AG04449 (cell line): ENCODE measurements at regions not wholly inside any gene's neighbourhood (a gene's known extent, or its start where the extent isn't known, plus 50 kb on each side); places are given as distances from the start of the nearest gene placed in this dataset.

Experiments
- CTCF ChIA-PET: fragments of 350-600 bp; formaldehyde crosslinking; extraction: SDS; loops from one replicate; lab custom pipeline; 2021; ENCODE audit warnings: antibody characterized with exemption; lab: Yijun Ruan, JAX
- POLR2A ChIA-PET: fragments of 400-600, 350-600 bp; formaldehyde crosslinking; extraction: SDS; loops from one replicate; lab custom pipeline; 2020; ENCODE audit warnings: antibody characterized with exemption, inconsistent platforms; lab: Yijun Ruan, JAX
- DNase-seq: peaks from one replicate; pipeline ENCODE4 v3.0.0-alpha.2; 2010; ENCODE audit warnings: low read depth, low spot score
- H3K4me3 ChIP-seq: 2 replicates; pipeline ENCODE4 v1.5.1; 2011; ENCODE audit warnings: low read depth, mild to moderate bottlenecking, control low read depth, low read length
- TF ChIP-seq, protein P1 (sequence below): IDR thresholded peaks from one replicate; pipeline ENCODE4 v1.5.1; 2011; ENCODE audit warnings: mild to moderate bottlenecking, moderate library complexity, low read length, control low read depth, inconsistent platforms; ENCODE audit not compliant: insufficient read depth; ENCODE audit errors: missing control alignments

DNA sequence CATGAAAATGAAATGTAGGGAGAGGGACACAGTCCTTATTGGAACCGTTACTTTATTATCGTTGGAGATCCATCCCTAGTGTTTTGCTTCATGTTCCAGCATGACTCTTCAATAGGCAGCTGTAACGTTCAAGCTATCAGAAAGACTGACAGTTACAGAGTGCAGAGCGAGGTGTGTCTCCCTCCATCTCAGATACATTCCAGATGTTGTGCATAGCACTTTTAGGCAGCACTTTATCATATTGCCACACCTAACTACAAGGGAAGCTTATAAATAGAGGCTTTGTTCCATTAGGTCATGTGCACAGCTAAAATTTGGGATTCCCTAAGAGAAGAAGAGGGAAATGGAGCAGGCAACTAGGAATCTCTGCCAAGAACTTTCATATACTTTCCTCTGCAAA lies 1009.6 kb downstream of the ROBO2 start:
- CTCF ChIA-PET: no interaction called here

DNA sequence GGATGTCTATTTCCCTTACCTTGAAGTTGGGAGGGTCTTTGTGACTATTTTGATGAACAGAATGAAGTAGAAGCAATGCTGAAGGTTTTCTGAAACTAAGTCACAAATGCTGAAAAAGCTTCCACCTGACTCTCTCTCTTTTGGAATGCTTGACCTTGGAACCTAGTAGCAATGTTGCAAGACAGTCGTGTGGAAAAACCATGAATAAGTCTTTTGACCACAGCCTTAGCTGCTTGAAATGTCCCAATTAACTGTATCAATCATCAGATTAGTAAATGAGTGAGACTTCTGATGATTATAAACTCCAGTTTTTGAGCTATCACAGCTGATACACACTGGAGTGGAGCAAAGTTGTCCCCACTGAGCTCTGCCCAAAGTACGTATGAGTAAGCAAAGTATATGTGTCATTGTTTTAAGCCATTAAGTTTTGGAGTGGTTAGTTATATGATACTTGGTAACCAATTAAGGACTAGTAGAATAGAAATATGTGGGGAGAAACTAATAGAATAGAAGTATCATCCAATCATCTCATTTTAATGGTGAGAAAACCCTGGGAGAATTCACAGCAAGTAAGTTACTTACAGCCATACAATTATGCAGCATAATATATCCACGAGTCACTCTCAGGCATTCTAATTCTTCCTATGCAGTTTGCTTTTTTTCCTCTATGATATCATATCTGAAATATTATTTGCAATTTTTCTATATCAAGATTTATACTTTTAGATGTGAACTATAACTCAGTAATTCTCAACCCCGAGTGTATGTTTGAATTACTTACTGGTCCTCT lies 1010.6 kb downstream of the ROBO2 start:
- CTCF ChIA-PET: no interaction called here
- H3K4me3 ChIP-seq: no peak overlapping the region
- TF ChIP-seq, protein P1, sequence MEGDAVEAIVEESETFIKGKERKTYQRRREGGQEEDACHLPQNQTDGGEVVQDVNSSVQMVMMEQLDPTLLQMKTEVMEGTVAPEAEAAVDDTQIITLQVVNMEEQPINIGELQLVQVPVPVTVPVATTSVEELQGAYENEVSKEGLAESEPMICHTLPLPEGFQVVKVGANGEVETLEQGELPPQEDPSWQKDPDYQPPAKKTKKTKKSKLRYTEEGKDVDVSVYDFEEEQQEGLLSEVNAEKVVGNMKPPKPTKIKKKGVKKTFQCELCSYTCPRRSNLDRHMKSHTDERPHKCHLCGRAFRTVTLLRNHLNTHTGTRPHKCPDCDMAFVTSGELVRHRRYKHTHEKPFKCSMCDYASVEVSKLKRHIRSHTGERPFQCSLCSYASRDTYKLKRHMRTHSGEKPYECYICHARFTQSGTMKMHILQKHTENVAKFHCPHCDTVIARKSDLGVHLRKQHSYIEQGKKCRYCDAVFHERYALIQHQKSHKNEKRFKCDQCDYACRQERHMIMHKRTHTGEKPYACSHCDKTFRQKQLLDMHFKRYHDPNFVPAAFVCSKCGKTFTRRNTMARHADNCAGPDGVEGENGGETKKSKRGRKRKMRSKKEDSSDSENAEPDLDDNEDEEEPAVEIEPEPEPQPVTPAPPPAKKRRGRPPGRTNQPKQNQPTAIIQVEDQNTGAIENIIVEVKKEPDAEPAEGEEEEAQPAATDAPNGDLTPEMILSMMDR: no peak
- DNase-seq: peak; percentile 34
- POLR2A ChIA-PET: no interaction called here

More for the DNA sequence above, 1009.6 kb downstream of the ROBO2 start:
- DNase-seq: no peak
- no peak overlapping the region for H3K4me3 ChIP-seq
- POLR2A ChIA-PET: no interaction called here
- TF ChIP-seq, protein P1: no peak

DNA sequence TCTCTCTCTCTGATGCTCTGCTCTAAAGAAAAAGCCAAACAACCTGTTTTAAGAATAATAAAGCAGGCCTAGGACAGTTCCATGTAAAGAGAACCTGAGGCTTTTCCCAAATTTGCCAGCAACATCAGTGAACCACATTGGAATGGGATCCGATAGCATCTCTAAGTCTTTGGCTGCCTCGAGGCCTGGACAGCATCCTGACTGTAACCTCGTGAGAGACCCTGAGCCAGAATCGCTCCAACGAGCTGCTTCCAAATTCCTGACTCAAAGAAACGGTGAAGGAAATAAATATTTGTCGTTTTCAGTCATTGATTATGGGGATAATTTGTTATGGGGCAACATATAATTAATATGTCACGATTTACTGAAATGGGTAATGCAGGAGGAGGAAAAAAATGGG lies 1012.8 kb downstream of the ROBO2 start:
- no peak overlapping the region for H3K4me3 ChIP-seq
- no peak for DNase-seq
- ChIA-PET POLR2A (no interaction called here), CTCF (no interaction called here)
- TF ChIP-seq, protein P1: no peak

DNA sequence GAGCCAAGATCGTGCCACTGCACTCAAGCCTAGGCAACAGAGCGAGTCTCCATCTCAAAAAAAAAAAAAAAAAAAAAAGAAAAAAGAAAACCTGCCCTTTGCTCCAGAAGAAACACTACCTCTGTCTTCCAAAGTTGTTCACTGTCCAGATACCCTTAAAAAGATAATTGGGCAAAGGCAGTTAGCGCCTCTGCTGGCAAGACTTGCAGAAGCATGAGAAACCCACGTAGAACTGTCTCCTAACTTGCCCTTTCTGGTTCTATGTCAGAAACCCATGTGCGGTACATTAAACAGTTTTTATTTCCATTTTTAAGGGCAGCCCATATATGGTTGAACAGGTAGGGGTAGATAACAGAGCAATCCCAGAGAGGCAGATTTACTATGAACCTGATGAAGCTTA lies 1026.4 kb downstream of the ROBO2 start:
- CTCF ChIA-PET: no interaction called here
- H3K4me3 ChIP-seq: no peak overlapping the region
- TF ChIP-seq, protein P1: no peak
- no peak for DNase-seq
- POLR2A ChIA-PET: no interaction called here

DNA sequence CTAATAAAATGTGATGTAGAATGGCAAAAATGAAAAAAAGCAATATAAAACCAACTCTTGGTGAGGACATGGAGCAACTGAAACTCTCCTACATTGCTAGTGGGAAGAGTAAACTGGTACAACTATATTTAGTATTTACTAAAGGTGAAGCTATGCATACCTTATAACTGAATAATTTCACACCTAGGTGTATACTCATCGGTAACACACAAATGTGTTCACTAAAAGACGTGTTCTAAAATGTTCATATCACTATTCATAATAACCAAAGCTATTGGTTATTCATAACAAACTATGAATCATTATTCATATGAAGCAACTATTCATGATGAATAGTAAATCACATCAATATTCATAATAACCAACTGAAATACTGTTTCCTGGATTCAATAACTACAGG lies 1030.3 kb downstream of the ROBO2 start:
- ChIA-PET CTCF (no interaction called here), POLR2A (no interaction called here)
- DNase-seq: no peak
- TF ChIP-seq, protein P1: no peak
- no peak overlapping the region for H3K4me3 ChIP-seq

DNA sequence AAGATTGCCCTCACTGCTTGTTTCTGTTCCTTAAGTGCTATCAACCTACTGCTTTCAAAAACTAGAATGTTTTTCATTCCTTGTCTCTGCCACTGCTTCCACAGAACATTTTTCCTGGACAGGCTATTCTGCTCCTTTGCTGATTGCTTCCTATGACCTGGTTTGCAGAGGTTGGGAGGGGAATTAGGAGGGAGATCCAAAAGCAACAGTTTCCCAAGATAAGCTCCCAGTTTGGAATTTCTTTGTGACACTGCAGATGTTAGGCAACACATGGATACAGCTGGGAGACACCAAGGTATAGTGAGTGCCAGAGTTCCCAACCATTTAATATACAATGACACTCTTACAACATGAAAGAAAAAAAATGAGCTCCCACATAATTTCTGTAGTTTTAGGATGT lies 1036.5 kb downstream of the ROBO2 start:
- DNase-seq: no peak
- POLR2A ChIA-PET: no interaction called here
- CTCF ChIA-PET: no interaction called here
- TF ChIP-seq, protein P1: no peak
- H3K4me3 ChIP-seq: no peak overlapping the region
